NK-92 (cell line): ENCODE measurements at regions not wholly inside any gene's neighbourhood (a gene's known extent, or its start where the extent isn't known, plus 50 kb on each side); places are given as distances from the start of the nearest gene placed in this dataset.

Experiments used
- DNase-seq: peaks from one replicate; lab custom pipeline; 2025; ENCODE audit not compliant: unreplicated experiment; lab: John Stamatoyannopoulos, UW

- DNase-seq = no peak
Measured at GRCh38 chr1:208923946-208924720, 659.4 kb upstream of the CAMK1G start.

- no peak for DNase-seq
Measured at GRCh38 chr1:208924928-208925327, 658.6 kb upstream of the CAMK1G start.

GRCh38 chr1:208928349-208929010 lies 655.0 kb upstream of the CAMK1G start:
- no peak for DNase-seq

- DNase-seq = no peak
Measured at GRCh38 chr1:208929575-208929974, 653.9 kb upstream of the CAMK1G start.

GRCh38 chr1:208931936-208932335 lies 651.6 kb upstream of the CAMK1G start:
- no peak for DNase-seq

GRCh38 chr1:208933984-208934525 lies 649.5 kb upstream of the CAMK1G start:
- DNase-seq = no peak

GRCh38 chr1:208934933-208935332 lies 648.6 kb upstream of the CAMK1G start:
- DNase-seq = no peak

GRCh38 chr1:208935517-208936187 lies 647.9 kb upstream of the CAMK1G start:
- DNase-seq = no peak

GRCh38 chr1:208939537-208940085 lies 643.9 kb upstream of the CAMK1G start:
- DNase-seq = no peak

- no peak for DNase-seq
Measured at GRCh38 chr1:208942394-208943130, 641.0 kb upstream of the CAMK1G start.

GRCh38 chr1:208943291-208943690 lies 640.2 kb upstream of the CAMK1G start:
- no peak for DNase-seq

- DNase-seq = no peak
Measured at GRCh38 chr1:208944981-208945451, 638.5 kb upstream of the CAMK1G start.

- no peak for DNase-seq
Measured at GRCh38 chr1:208950206-208950605, 633.3 kb upstream of the CAMK1G start.

- no peak for DNase-seq
Measured at GRCh38 chr1:208951026-208951525, 632.4 kb upstream of the CAMK1G start.

GRCh38 chr1:208951908-208952307 lies 631.6 kb upstream of the CAMK1G start:
- no peak for DNase-seq

- no peak for DNase-seq
Measured at GRCh38 chr1:208962867-208963266, 620.6 kb upstream of the CAMK1G start.

GRCh38 chr1:208965351-208965750 lies 618.2 kb upstream of the CAMK1G start:
- no peak for DNase-seq

GRCh38 chr1:208967334-208967733 lies 616.2 kb upstream of the CAMK1G start:
- DNase-seq = no peak

- no peak for DNase-seq
Measured at GRCh38 chr1:208974717-208975116, 608.8 kb upstream of the CAMK1G start.

GRCh38 chr1:208975456-208975855 lies 608.1 kb upstream of the CAMK1G start:
- DNase-seq = no peak
